GM18511 (cell line): ENCODE measurements at regions not wholly inside any gene's neighbourhood (a gene's known extent, or its start where the extent isn't known, plus 50 kb on each side); places are given as distances from the start of the nearest gene placed in this dataset.

Source experiments
- ATAC-seq: cut with Tn5 transposase; IDR thresholded peaks from one replicate; pipeline ENCODE4 v1.9.1; 2021; ENCODE audit warnings: mild to moderate bottlenecking, moderate library complexity; ENCODE audit not compliant: unreplicated experiment

DNA sequence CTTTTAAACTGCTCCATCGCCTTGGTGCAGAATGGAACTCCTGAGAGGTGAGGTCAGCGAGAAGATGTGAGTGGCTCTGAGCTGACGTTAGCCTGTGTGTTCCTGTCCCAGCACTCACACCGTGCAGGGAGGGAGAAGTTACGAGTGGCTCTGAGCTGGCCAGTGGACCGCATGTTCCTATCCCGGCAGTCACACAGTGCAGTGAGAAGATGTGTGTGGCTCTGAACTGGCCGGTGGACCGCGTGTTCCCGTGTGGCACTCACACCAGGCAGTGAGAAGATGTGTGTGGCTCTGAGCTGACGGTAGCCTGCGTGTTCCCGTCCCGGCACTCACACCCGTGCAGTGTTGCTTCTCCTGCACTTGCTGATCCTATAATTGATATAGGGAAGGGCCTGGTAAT lies 59.9 kb downstream of the VCPKMT start:
- no peak for ATAC-seq

GRCh38 chr14:50057331-50057730 lies 59.0 kb downstream of the VCPKMT start:
- ATAC-seq = no peak

DNA sequence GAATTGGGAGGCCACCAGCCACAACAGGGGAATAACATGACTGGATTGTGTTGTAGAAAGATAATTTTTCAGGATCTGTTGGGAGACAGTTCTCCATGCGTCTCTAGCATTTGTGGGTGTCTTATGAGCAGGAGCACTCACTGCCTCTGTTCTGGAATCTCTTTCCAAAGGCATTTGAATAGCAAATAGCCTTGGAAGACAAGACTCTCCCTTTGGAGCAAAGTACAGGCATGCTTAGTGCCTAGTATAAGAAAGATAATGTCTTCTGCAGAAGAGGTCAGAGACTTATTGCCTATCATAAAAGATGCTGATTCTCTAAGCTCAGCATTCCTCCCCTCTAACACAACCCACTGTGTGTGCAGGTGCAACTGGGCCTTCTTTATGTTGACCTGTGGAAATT lies 58.3 kb downstream of the VCPKMT start:
- no peak for ATAC-seq
